Thoracic aorta (tissue), 2 donors: ENCODE measurements at regions not wholly inside any gene's neighbourhood (a gene's known extent, or its start where the extent isn't known, plus 50 kb on each side); places are given as distances from the start of the nearest gene placed in this dataset.
"Not testable (repeated sequence)": the region's sequence is repeated elsewhere in the genome, so short reads cannot be mapped to it uniquely, and the experiment has no call there.

ENCODE experiments used
- ATAC-seq: fragments of 150-250 bp; one replicate; pipeline ENCODE4 v1.8.0; 2017; ENCODE audit warnings: low read depth; ENCODE audit not compliant: insufficient number of reproducible peaks, low FRiP score
- DNase-seq: peaks from one replicate; pipeline ENCODE4 v3.0.0-alpha.2; 2020; ENCODE audit warnings: low spot score
- H3K27ac ChIP-seq, 2 donors: fragments of 200-600 bp; sonication (generic); 1 replicate in 1 of 2; 2 replicates in 1 of 2; pipeline ENCODE4 v1.5.1; 2016; ENCODE audit warnings: mild to moderate bottlenecking in 2 of 2, moderate library complexity in 2 of 2
- H3K27me3 ChIP-seq: fragments of 200-600 bp; sonication (generic); replicated peaks from 2 replicates; pipeline ENCODE4 v1.6.0; 2016; ENCODE audit warnings: mild to moderate bottlenecking; ENCODE audit not compliant: insufficient read depth
- H3K36me3 ChIP-seq: fragments of 200-600 bp; sonication (generic); one replicate; pipeline ENCODE4 v1.5.1; 2016
- H3K4me1 ChIP-seq, 2 donors: fragments of 200-600 bp; sonication (generic); 1 replicate in 1 of 2; 2 replicates in 1 of 2; pipeline versions ENCODE4 v1.5.1 to v1.6.0; 2016; ENCODE audit warnings: low read depth in 2 of 2, mild to moderate bottlenecking in 1 of 2; ENCODE audit not compliant: control insufficient read depth in 1 of 2
- H3K4me3 ChIP-seq: fragments of 200-600 bp; sonication (generic); 2 replicates; pipeline ENCODE4 v1.5.1; 2016; ENCODE audit warnings: mild to moderate bottlenecking
- H3K9me3 ChIP-seq: fragments of 200-600 bp; sonication (generic); 2 replicates; pipeline ENCODE4 v1.5.1; 2016
- CTCF ChIP-seq: fragments of 200-600 bp; sonication (generic); IDR thresholded peaks from one replicate; pipeline ENCODE4 v1.5.1; 2019; ENCODE audit warnings: antibody characterized with exemption

- TF ChIP-seq CTCF, result no peak
- ATAC-seq, result no peak
- Histone ChIP-seq H3K27me3 (no peaks in the 10 kb centered on the region), H3K4me3 (no peak overlapping the region), H3K27ac (no peak overlapping the region), H3K4me1 (no peaks in the 10 kb centered on the region), H3K9me3 (no peaks in the 10 kb centered on the region), H3K36me3 (no peaks in the 10 kb centered on the region)
- DNase-seq, result no peak
Observed at GRCh38 chr7:124187962-124188361, 155.1 kb upstream of the TMEM229A start.

GRCh38 chr7:124183649-124184048, 150.8 kb upstream of the TMEM229A start:
- DNase-seq, result no peak

GRCh38 chr7:124179641-124180040, 146.8 kb upstream of the TMEM229A start:
- H3K27ac ChIP-seq, result no peak overlapping the region
- TF ChIP-seq CTCF, result no peak
- no peak for ATAC-seq

More at GRCh38 chr7:124183649-124184048, 150.8 kb upstream of the TMEM229A start:
- no peak for TF ChIP-seq CTCF
- Histone ChIP-seq H3K4me1 (no peaks in the 10 kb centered on the region), H3K27ac (no peak overlapping the region), H3K36me3 (no peaks in the 10 kb centered on the region), H3K9me3 (no peaks in the 10 kb centered on the region), H3K27me3 (no peaks in the 10 kb centered on the region), H3K4me3 (no peak overlapping the region)
- no peak for ATAC-seq

GRCh38 chr7:124177891-124178290, 145.0 kb upstream of the TMEM229A start:
- DNase-seq (no peak), ATAC-seq (no peak)
- H3K4me3 ChIP-seq, result no peak overlapping the region
- no peak overlapping the region for H3K27ac ChIP-seq
- no peaks in the 10 kb centered on the region for H3K9me3 ChIP-seq
- no peak for TF ChIP-seq CTCF
- no peaks in the 10 kb centered on the region for H3K36me3 ChIP-seq
- no peaks in the 10 kb centered on the region for H3K4me1 ChIP-seq
- H3K27me3 ChIP-seq, result no peaks in the 10 kb centered on the region

More at GRCh38 chr7:124179641-124180040, 146.8 kb upstream of the TMEM229A start:
- Histone ChIP-seq H3K36me3 (no peaks in the 10 kb centered on the region), H3K27me3 (no peaks in the 10 kb centered on the region), H3K4me1 (no peaks in the 10 kb centered on the region), H3K9me3 (no peaks in the 10 kb centered on the region), H3K4me3 (no peak overlapping the region)
- no peak for DNase-seq

- H3K27ac ChIP-seq, DNase-seq, ATAC-seq, H3K4me1 ChIP-seq, H3K36me3 ChIP-seq, H3K27me3 ChIP-seq, H3K4me3 ChIP-seq, H3K9me3 ChIP-seq: not testable (repeated sequence)
Observed at GRCh38 chr7:124171812-124172211, 138.9 kb upstream of the TMEM229A start.

GRCh38 chr7:124171068-124171467, 138.2 kb upstream of the TMEM229A start:
- no peak overlapping the region for H3K4me3 ChIP-seq
- no peak for ATAC-seq

More at GRCh38 chr7:124171068-124171467, 138.2 kb upstream of the TMEM229A start:
- Histone ChIP-seq H3K27ac (no peak overlapping the region), H3K36me3 (no peaks in the 10 kb centered on the region), H3K4me1 (no peaks in the 10 kb centered on the region), H3K27me3 (no peaks in the 10 kb centered on the region), H3K9me3 (no peaks in the 10 kb centered on the region)
- no peak for TF ChIP-seq CTCF
- DNase-seq, result no peak
